ENCODE measurements at regions not wholly inside any gene's neighbourhood (a gene's known extent, or its start where the extent isn't known, plus 50 kb on each side); places are given as distances from the start of the nearest gene placed in this dataset.

- intact Hi-C loops (cut with micrococcal nuclease; ENCODE audit: unreplicated experiment) = no loop called here
- H3F3A ChIP-seq (ENCODE audit: insufficient read depth, low read depth) = no peaks in the 10 kb centered on the region
- H3K27me3 ChIP-seq (ENCODE audit: insufficient read depth, low read depth) = peaks cover 76% of the 10 kb centered on the region
- H4K20me1 ChIP-seq (ENCODE audit: insufficient read depth) = no peaks in the 10 kb centered on the region
- BruUV-seq (replicated peaks) = no TSS peak
- H2AFZ ChIP-seq = no peak overlapping the region
- no peak overlapping the region for H3K4me2 ChIP-seq
- H3K27ac ChIP-seq = no peak overlapping the region
- no peak overlapping the region for H3K4me3 ChIP-seq
- DNase-seq = no peak
- CTCF ChIA-PET = no interaction called here
- no peaks in the 10 kb centered on the region for H3K9me3 ChIP-seq (ENCODE audit: insufficient read depth, low read depth)
- H3K36me3 ChIP-seq (ENCODE audit: low read depth) = no peaks in the 10 kb centered on the region
- no peaks in the 10 kb centered on the region for H3K9me2 ChIP-seq (ENCODE audit: insufficient read depth)
- POLR2A ChIA-PET (ENCODE audit: unreplicated experiment) = no interaction called here
- TF ChIP-seq, protein P1, sequence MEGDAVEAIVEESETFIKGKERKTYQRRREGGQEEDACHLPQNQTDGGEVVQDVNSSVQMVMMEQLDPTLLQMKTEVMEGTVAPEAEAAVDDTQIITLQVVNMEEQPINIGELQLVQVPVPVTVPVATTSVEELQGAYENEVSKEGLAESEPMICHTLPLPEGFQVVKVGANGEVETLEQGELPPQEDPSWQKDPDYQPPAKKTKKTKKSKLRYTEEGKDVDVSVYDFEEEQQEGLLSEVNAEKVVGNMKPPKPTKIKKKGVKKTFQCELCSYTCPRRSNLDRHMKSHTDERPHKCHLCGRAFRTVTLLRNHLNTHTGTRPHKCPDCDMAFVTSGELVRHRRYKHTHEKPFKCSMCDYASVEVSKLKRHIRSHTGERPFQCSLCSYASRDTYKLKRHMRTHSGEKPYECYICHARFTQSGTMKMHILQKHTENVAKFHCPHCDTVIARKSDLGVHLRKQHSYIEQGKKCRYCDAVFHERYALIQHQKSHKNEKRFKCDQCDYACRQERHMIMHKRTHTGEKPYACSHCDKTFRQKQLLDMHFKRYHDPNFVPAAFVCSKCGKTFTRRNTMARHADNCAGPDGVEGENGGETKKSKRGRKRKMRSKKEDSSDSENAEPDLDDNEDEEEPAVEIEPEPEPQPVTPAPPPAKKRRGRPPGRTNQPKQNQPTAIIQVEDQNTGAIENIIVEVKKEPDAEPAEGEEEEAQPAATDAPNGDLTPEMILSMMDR (conservative IDR thresholded peaks at IDR 0.05) = no peak
- TF ChIP-seq EZH2 (IDR thresholded peaks at IDR 0.05; ENCODE audit: low read depth) = no peak
- H3K4me1 ChIP-seq (replicated peaks; ENCODE audit: insufficient read depth) = no peaks in the 10 kb centered on the region
- no peaks in the 10 kb centered on the region for H3K79me2 ChIP-seq (ENCODE audit: low read depth)
Observed at GRCh38 chr17:5677620-5678019, 93.3 kb upstream of the NLRP1 start.

- H3K27me3 ChIP-seq (ENCODE audit: insufficient read depth, low read depth) = peaks cover 76% of the 10 kb centered on the region
- no peak overlapping the region for H3K4me2 ChIP-seq
- H3K79me2 ChIP-seq (ENCODE audit: low read depth) = no peaks in the 10 kb centered on the region
- no peaks in the 10 kb centered on the region for H3K4me1 ChIP-seq (replicated peaks; ENCODE audit: insufficient read depth)
- no peaks in the 10 kb centered on the region for H4K20me1 ChIP-seq (ENCODE audit: insufficient read depth)
- H3K4me3 ChIP-seq = no peak overlapping the region
- no peaks in the 10 kb centered on the region for H3F3A ChIP-seq (ENCODE audit: insufficient read depth, low read depth)
- ChIA-PET POLR2A (ENCODE audit: unreplicated experiment) (no interaction called here), CTCF (no interaction called here)
- intact Hi-C loops (cut with micrococcal nuclease; ENCODE audit: unreplicated experiment) = no loop called here
- H3K9me3 ChIP-seq (ENCODE audit: insufficient read depth, low read depth) = no peaks in the 10 kb centered on the region
- no peaks in the 10 kb centered on the region for H3K9me2 ChIP-seq (ENCODE audit: insufficient read depth)
- no peak for DNase-seq
- H3K36me3 ChIP-seq (ENCODE audit: low read depth) = no peaks in the 10 kb centered on the region
- TF ChIP-seq, protein P1 (conservative IDR thresholded peaks at IDR 0.05) = no peak
- TF ChIP-seq EZH2 (IDR thresholded peaks at IDR 0.05; ENCODE audit: low read depth) = no peak
- no peak overlapping the region for H2AFZ ChIP-seq
- H3K27ac ChIP-seq = no peak overlapping the region
- BruUV-seq (replicated peaks) = no TSS peak
Observed at GRCh38 chr17:5678171-5678570, 93.9 kb upstream of the NLRP1 start.

DNA sequence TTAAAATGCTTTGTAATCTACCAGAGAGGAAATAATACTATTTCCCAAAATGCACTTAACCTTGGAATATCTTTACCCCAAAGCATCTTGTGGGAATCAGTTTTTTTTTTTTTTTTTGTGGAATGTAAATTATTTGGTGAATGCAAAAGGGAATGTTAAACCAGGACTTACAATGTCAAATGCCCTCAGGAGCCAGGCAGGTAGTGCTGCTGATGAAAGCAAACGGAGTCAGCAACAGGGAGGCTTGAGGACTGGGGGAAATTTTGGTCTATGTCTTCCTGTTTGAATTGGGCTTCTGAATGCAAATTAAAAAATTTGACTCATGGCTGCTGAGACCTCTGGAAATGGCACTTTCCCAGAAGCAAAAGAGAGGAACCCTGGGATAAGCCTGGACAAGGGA is 96.5 kb upstream of the NLRP1 start:
- Histone ChIP-seq H4K20me1 (ENCODE audit: insufficient read depth) (no peaks in the 10 kb centered on the region), H3K79me2 (ENCODE audit: low read depth) (no peaks in the 10 kb centered on the region), H3K27me3 (ENCODE audit: insufficient read depth, low read depth) (peaks cover 79% of the 10 kb centered on the region), H3K4me1 (replicated peaks; ENCODE audit: insufficient read depth) (no peaks in the 10 kb centered on the region), H3K4me2 (no peak overlapping the region), H3F3A (ENCODE audit: insufficient read depth, low read depth) (no peaks in the 10 kb centered on the region), H3K9me3 (ENCODE audit: insufficient read depth, low read depth) (no peaks in the 10 kb centered on the region), H3K9me2 (ENCODE audit: insufficient read depth) (no peaks in the 10 kb centered on the region), H2AFZ (no peak overlapping the region), H3K27ac (no peak overlapping the region), H3K36me3 (ENCODE audit: low read depth) (no peaks in the 10 kb centered on the region), H3K4me3 (no peak overlapping the region)
- TF ChIP-seq, protein P1 (conservative IDR thresholded peaks at IDR 0.05) = no peak
- TF ChIP-seq EZH2 (IDR thresholded peaks at IDR 0.05; ENCODE audit: low read depth) = no peak
- intact Hi-C loops (cut with micrococcal nuclease; ENCODE audit: unreplicated experiment) = no loop called here
- ChIA-PET POLR2A (ENCODE audit: unreplicated experiment) (no interaction called here), CTCF (no interaction called here)
- no peak for DNase-seq
- BruUV-seq (replicated peaks) = no TSS peak
